Activated naive CD4-positive, alpha-beta T cell treated with anti-CD3 and anti-CD28 coated beads, Interleukin-2, amount 50 U/mL, for 72 hours (primary cell): ENCODE measurements at regions not wholly inside any gene's neighbourhood (a gene's known extent, or its start where the extent isn't known, plus 50 kb on each side); places are given as distances from the start of the nearest gene placed in this dataset.
"Not testable (repeated sequence)": the region's sequence is repeated elsewhere in the genome, so short reads cannot be mapped to it uniquely, and the experiment has no call there.

Experiments
- ATAC-seq, 2 donors: fragments of 150-1000 bp; cut with Tn5 transposase; 2 replicates each; pipeline ENCODE4 v1.10.0; 2021; ENCODE audit warnings: mild to moderate bottlenecking in 2 of 2, moderate library complexity in 2 of 2
- DNase-seq, 2 donors: peaks; one replicate each; pipeline ENCODE4 v3.0.0; 2021 to 2022; ENCODE audit warnings: low spot score in 2 of 2
- H3K27ac Mint-ChIP-seq, 2 donors: one replicate each; pipeline ENCODE4 v1.8.0; 2022; ENCODE audit warnings: mild to moderate bottlenecking in 2 of 2, mixed read lengths in 2 of 2
- H3K36me3 Mint-ChIP-seq, 2 donors: one replicate each; pipeline ENCODE4 v1.8.0; 2022; ENCODE audit warnings: mixed read lengths in 2 of 2
- H3K9me3 Mint-ChIP-seq, 2 donors: one replicate each; pipeline ENCODE4 v1.8.0; 2022; ENCODE audit warnings: mixed read lengths in 2 of 2

GRCh38 chr16:60357876-60358522, 1623.9 kb upstream of the GOT2 start:
- peaks cover 6 to 12% of the 10 kb centered on the region in 2 donors for H3K9me3 Mint-ChIP-seq
- DNase-seq, H3K27ac Mint-ChIP-seq, H3K36me3 Mint-ChIP-seq, ATAC-seq: not testable (repeated sequence)

- ATAC-seq: no peak
- Mint-ChIP-seq H3K9me3 (peaks cover 12 to 23% of the 10 kb centered on the region in 2 donors), H3K27ac (no peak overlapping the region), H3K36me3 (peaks cover 0 to 8% of the 10 kb centered on the region in 2 donors)
- DNase-seq: no peak
Observed at GRCh38 chr16:60346256-60346655, 1612.1 kb upstream of the GOT2 start.

GRCh38 chr16:60337671-60338070, 1603.6 kb upstream of the GOT2 start:
- DNase-seq: no peak
- peaks cover 4 to 9% of the 10 kb centered on the region in 2 donors for H3K9me3 Mint-ChIP-seq
- no peak overlapping the region for H3K27ac Mint-ChIP-seq
- peaks cover 0 to 9% of the 10 kb centered on the region in 2 donors for H3K36me3 Mint-ChIP-seq
- no peak for ATAC-seq

- H3K27ac Mint-ChIP-seq: no peak overlapping the region
- peaks cover 0 to 7% of the 10 kb centered on the region in 2 donors for H3K36me3 Mint-ChIP-seq
- DNase-seq (no peak), ATAC-seq (no peak)
- H3K9me3 Mint-ChIP-seq: peaks cover 4 to 14% of the 10 kb centered on the region in 2 donors
Observed at GRCh38 chr16:60331168-60331567, 1597.1 kb upstream of the GOT2 start.

GRCh38 chr16:60329108-60329507, 1595.0 kb upstream of the GOT2 start:
- no peak for DNase-seq
- H3K27ac Mint-ChIP-seq: no peak overlapping the region
- peaks cover 6 to 14% of the 10 kb centered on the region in 2 donors for H3K9me3 Mint-ChIP-seq
- H3K36me3 Mint-ChIP-seq: peaks cover 0 to 7% of the 10 kb centered on the region in 2 donors
- no peak for ATAC-seq

GRCh38 chr16:60328152-60328551, 1594.0 kb upstream of the GOT2 start:
- peaks cover 0 to 7% of the 10 kb centered on the region in 2 donors for H3K36me3 Mint-ChIP-seq
- H3K27ac Mint-ChIP-seq: no peak overlapping the region
- ATAC-seq (no peak), DNase-seq (no peak)
- H3K9me3 Mint-ChIP-seq: peaks cover 6 to 13% of the 10 kb centered on the region in 2 donors

- Mint-ChIP-seq H3K27ac (no peak overlapping the region), H3K36me3 (peaks cover 0 to 6% of the 10 kb centered on the region in 2 donors), H3K9me3 (peaks cover 18 to 29% of the 10 kb centered on the region in 2 donors)
- ATAC-seq (no peak), DNase-seq (no peak)
Observed at GRCh38 chr16:60318486-60318885, 1584.4 kb upstream of the GOT2 start.

- Mint-ChIP-seq H3K27ac (no peak overlapping the region), H3K9me3 (peaks cover 14 to 25% of the 10 kb centered on the region in 2 donors), H3K36me3 (peaks cover 0 to 6% of the 10 kb centered on the region in 2 donors)
- ATAC-seq: no peak
- DNase-seq: no peak
Observed at GRCh38 chr16:60310846-60311445, 1576.8 kb upstream of the GOT2 start.

- Mint-ChIP-seq H3K36me3 (no peaks in the 10 kb centered on the region), H3K27ac (no peak overlapping the region), H3K9me3 (peaks cover 5 to 12% of the 10 kb centered on the region in 2 donors)
- DNase-seq: no peak
- no peak for ATAC-seq
Observed at GRCh38 chr16:60304720-60305119, 1570.6 kb upstream of the GOT2 start.

- Mint-ChIP-seq H3K36me3 (no peaks in the 10 kb centered on the region), H3K9me3 (peaks cover 5 to 12% of the 10 kb centered on the region in 2 donors), H3K27ac (no peak overlapping the region)
- no peak for ATAC-seq
- no peak for DNase-seq
Observed at GRCh38 chr16:60304066-60304465, 1570.0 kb upstream of the GOT2 start.

- ATAC-seq (no peak), DNase-seq (no peak)
- Mint-ChIP-seq H3K36me3 (no peaks in the 10 kb centered on the region), H3K9me3 (peaks cover 5 to 15% of the 10 kb centered on the region in 2 donors), H3K27ac (no peak overlapping the region)
Observed at GRCh38 chr16:60302676-60303075, 1568.6 kb upstream of the GOT2 start.

GRCh38 chr16:60302261-60302660, 1568.1 kb upstream of the GOT2 start:
- Mint-ChIP-seq H3K36me3 (no peaks in the 10 kb centered on the region), H3K27ac (no peak overlapping the region), H3K9me3 (peaks cover 5 to 19% of the 10 kb centered on the region in 2 donors)
- DNase-seq: no peak
- no peak for ATAC-seq

- Mint-ChIP-seq H3K27ac (no peak overlapping the region), H3K36me3 (no peaks in the 10 kb centered on the region), H3K9me3 (peaks cover 0 to 22% of the 10 kb centered on the region in 2 donors)
- ATAC-seq (no peak), DNase-seq (no peak)
Observed at GRCh38 chr16:60299241-60299776, 1565.2 kb upstream of the GOT2 start.

GRCh38 chr16:60295451-60295850, 1561.3 kb upstream of the GOT2 start:
- no peaks in the 10 kb centered on the region for H3K36me3 Mint-ChIP-seq
- ATAC-seq (no peak), DNase-seq (no peak)
- peaks cover 3 to 19% of the 10 kb centered on the region in 2 donors for H3K9me3 Mint-ChIP-seq
- no peak overlapping the region for H3K27ac Mint-ChIP-seq

GRCh38 chr16:60285794-60286193, 1551.7 kb upstream of the GOT2 start:
- peaks cover 0 to 8% of the 10 kb centered on the region in 2 donors for H3K36me3 Mint-ChIP-seq
- no peak for DNase-seq
- H3K9me3 Mint-ChIP-seq: peaks cover 6 to 14% of the 10 kb centered on the region in 2 donors
- ATAC-seq: no peak
- no peak overlapping the region for H3K27ac Mint-ChIP-seq

GRCh38 chr16:60279061-60279665, 1545.0 kb upstream of the GOT2 start:
- ATAC-seq: no peak
- DNase-seq: no peak
- H3K27ac Mint-ChIP-seq: no peak overlapping the region
- peaks cover 0 to 7% of the 10 kb centered on the region in 2 donors for H3K36me3 Mint-ChIP-seq
- peaks cover 8 to 9% of the 10 kb centered on the region in 2 donors for H3K9me3 Mint-ChIP-seq

- H3K27ac Mint-ChIP-seq: no peak overlapping the region
- peaks cover 0 to 7% of the 10 kb centered on the region in 2 donors for H3K36me3 Mint-ChIP-seq
- DNase-seq (no peak), ATAC-seq (no peak)
- H3K9me3 Mint-ChIP-seq: peaks cover 7 to 15% of the 10 kb centered on the region in 2 donors
Observed at GRCh38 chr16:60274431-60275019, 1540.4 kb upstream of the GOT2 start.
